ENCODE measurements at regions not wholly inside any gene's neighbourhood (a gene's known extent, or its start where the extent isn't known, plus 50 kb on each side); places are given as distances from the start of the nearest gene placed in this dataset.

GRCh38 chr12:87283111-87283510, 746.1 kb downstream of the C12orf50 start:
- Histone ChIP-seq H3K36me3 (ENCODE audit: control insufficient read depth in 2 of 2, extremely low read depth in 1 of 2, insufficient read depth in 2 of 2, low read length in 2 of 2) (no peaks in the 10 kb centered on the region), H2AFZ (ENCODE audit: control insufficient read depth, low read length) (no peak overlapping the region), H3K4me3 (ENCODE audit: control insufficient read depth in 2 of 3, extremely low read depth in 1 of 3, insufficient read depth in 2 of 3, low read depth in 1 of 3, low read length in 3 of 3) (no peak overlapping the region), H3K9ac (ENCODE audit: control insufficient read depth, extremely low read depth, insufficient read depth, low read length) (no peak overlapping the region), H3K9me3 (ENCODE audit: control insufficient read depth, low read depth, low read length) (no peaks in the 10 kb centered on the region), H3K9me1 (ENCODE audit: control insufficient read depth, extremely low read depth, insufficient read depth, low read length) (no peaks in the 10 kb centered on the region), H3K27ac (ENCODE audit: control insufficient read depth, insufficient read depth, low read length) (no peak overlapping the region), H3K4me1 (ENCODE audit: control insufficient read depth, extremely low read depth, insufficient read depth, low read length) (no peaks in the 10 kb centered on the region), H3K27me3 (ENCODE audit: control insufficient read depth, extremely low read depth, insufficient read depth, low read length) (no peaks in the 10 kb centered on the region), H3K79me2 (ENCODE audit: control insufficient read depth, insufficient read depth, low read length) (no peaks in the 10 kb centered on the region), H4K20me1 (ENCODE audit: control insufficient read depth, extremely low read depth, insufficient read depth, low read length) (no peaks in the 10 kb centered on the region), H3K4me2 (ENCODE audit: control insufficient read depth, extremely low read depth, insufficient read depth, low read depth, low read length) (no peak overlapping the region)
- TF ChIP-seq CTCF (optimal IDR thresholded peaks at IDR 0.05 in 1 of 3, IDR thresholded peaks at IDR 0.05 in 1 of 3, conservative IDR thresholded peaks at IDR 0.05 in 1 of 3; ENCODE audit: extremely low read depth in 1 of 3, insufficient read depth in 2 of 3, low read length in 3 of 3) (no peak), EZH2 (IDR thresholded peaks at IDR 0.05; ENCODE audit: low read length) (no peak)
- dilution Hi-C loops (cut with MboI; ENCODE audit: extremely low pct_ligation_motif_present, low sequenced_read_pairs) = no loop called here
- FAIRE-seq (no peak), DNase-seq (ENCODE audit: low read depth, low spot score) (no peak)

GRCh38 chr12:87280893-87281292, 748.3 kb downstream of the C12orf50 start:
- no peak overlapping the region for H2AFZ ChIP-seq (ENCODE audit: control insufficient read depth, low read length)
- H4K20me1 ChIP-seq (ENCODE audit: control insufficient read depth, extremely low read depth, insufficient read depth, low read length) = no peaks in the 10 kb centered on the region
- FAIRE-seq = no peak
- no peaks in the 10 kb centered on the region for H3K9me1 ChIP-seq (ENCODE audit: control insufficient read depth, extremely low read depth, insufficient read depth, low read length)
- no peak overlapping the region for H3K4me2 ChIP-seq (ENCODE audit: control insufficient read depth, extremely low read depth, insufficient read depth, low read depth, low read length)
- H3K4me1 ChIP-seq (ENCODE audit: control insufficient read depth, extremely low read depth, insufficient read depth, low read length) = no peaks in the 10 kb centered on the region
- H3K9me3 ChIP-seq (ENCODE audit: control insufficient read depth, low read depth, low read length) = no peaks in the 10 kb centered on the region
- DNase-seq (ENCODE audit: low read depth, low spot score) = no peak
- H3K27me3 ChIP-seq (ENCODE audit: control insufficient read depth, extremely low read depth, insufficient read depth, low read length) = no peaks in the 10 kb centered on the region
- H3K79me2 ChIP-seq (ENCODE audit: control insufficient read depth, insufficient read depth, low read length) = no peaks in the 10 kb centered on the region
- no peak for TF ChIP-seq CTCF (optimal IDR thresholded peaks at IDR 0.05 in 1 of 3, IDR thresholded peaks at IDR 0.05 in 1 of 3, conservative IDR thresholded peaks at IDR 0.05 in 1 of 3; ENCODE audit: extremely low read depth in 1 of 3, insufficient read depth in 2 of 3, low read length in 3 of 3)
- no peak for TF ChIP-seq EZH2 (IDR thresholded peaks at IDR 0.05; ENCODE audit: low read length)
- dilution Hi-C loops (cut with MboI; ENCODE audit: extremely low pct_ligation_motif_present, low sequenced_read_pairs) = no loop called here
- no peak overlapping the region for H3K27ac ChIP-seq (ENCODE audit: control insufficient read depth, insufficient read depth, low read length)
- H3K4me3 ChIP-seq (ENCODE audit: control insufficient read depth in 2 of 3, extremely low read depth in 1 of 3, insufficient read depth in 2 of 3, low read depth in 1 of 3, low read length in 3 of 3) = no peak overlapping the region
- H3K36me3 ChIP-seq (ENCODE audit: control insufficient read depth in 2 of 2, extremely low read depth in 1 of 2, insufficient read depth in 2 of 2, low read length in 2 of 2) = no peaks in the 10 kb centered on the region
- H3K9ac ChIP-seq (ENCODE audit: control insufficient read depth, extremely low read depth, insufficient read depth, low read length) = no peak overlapping the region

All from keratinocyte (primary cell).